ENCODE measurements at regions not wholly inside any gene's neighbourhood (a gene's known extent, or its start where the extent isn't known, plus 50 kb on each side); places are given as distances from the start of the nearest gene placed in this dataset.

GRCh38 chr1:191905781-191906180, 252.5 kb upstream of the RGS18 start:
- H3K36me3 Mint-ChIP-seq, result peaks cover 6% of the 10 kb centered on the region
- H3K4me1 ChIP-seq (ENCODE audit: control insufficient read depth, insufficient read depth, low read length), result no peaks in the 10 kb centered on the region
- H3K27me3 Mint-ChIP-seq (ENCODE audit: low read depth in 2 of 2), result no peaks in the 10 kb centered on the region
- no peak overlapping the region for H3K27ac Mint-ChIP-seq
- no peaks in the 10 kb centered on the region for H3K36me3 ChIP-seq (ENCODE audit: control insufficient read depth, insufficient read depth, low read length)
- ATAC-seq, result no peak
- H3K27ac ChIP-seq (ENCODE audit: low read length), result no peak overlapping the region
- 80% methylated on average over 1 of the region's 1 CpG for WGBS (ENCODE audit: insufficient coverage)
- H3K4me3 Mint-ChIP-seq, result no peak overlapping the region
- no peaks in the 10 kb centered on the region for H3K27me3 ChIP-seq (ENCODE audit: control insufficient read depth, insufficient read depth, low read length)
- no peak for DNase-seq
- intact Hi-C loops (cut with micrococcal nuclease), result no loop called here
- TF ChIP-seq, protein P1, sequence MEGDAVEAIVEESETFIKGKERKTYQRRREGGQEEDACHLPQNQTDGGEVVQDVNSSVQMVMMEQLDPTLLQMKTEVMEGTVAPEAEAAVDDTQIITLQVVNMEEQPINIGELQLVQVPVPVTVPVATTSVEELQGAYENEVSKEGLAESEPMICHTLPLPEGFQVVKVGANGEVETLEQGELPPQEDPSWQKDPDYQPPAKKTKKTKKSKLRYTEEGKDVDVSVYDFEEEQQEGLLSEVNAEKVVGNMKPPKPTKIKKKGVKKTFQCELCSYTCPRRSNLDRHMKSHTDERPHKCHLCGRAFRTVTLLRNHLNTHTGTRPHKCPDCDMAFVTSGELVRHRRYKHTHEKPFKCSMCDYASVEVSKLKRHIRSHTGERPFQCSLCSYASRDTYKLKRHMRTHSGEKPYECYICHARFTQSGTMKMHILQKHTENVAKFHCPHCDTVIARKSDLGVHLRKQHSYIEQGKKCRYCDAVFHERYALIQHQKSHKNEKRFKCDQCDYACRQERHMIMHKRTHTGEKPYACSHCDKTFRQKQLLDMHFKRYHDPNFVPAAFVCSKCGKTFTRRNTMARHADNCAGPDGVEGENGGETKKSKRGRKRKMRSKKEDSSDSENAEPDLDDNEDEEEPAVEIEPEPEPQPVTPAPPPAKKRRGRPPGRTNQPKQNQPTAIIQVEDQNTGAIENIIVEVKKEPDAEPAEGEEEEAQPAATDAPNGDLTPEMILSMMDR (IDR thresholded peaks at IDR 0.05), result no peak
- peaks cover 15% of the 10 kb centered on the region for H3K9me3 ChIP-seq (ENCODE audit: control insufficient read depth, insufficient read depth, low read length)
- no peak overlapping the region for H3K4me3 ChIP-seq (ENCODE audit: low read length)
- H3K9me3 Mint-ChIP-seq, result peaks cover 5 to 10% of the 10 kb centered on the region in 2 donors
- no peaks in the 10 kb centered on the region for H3K4me1 Mint-ChIP-seq

DNA sequence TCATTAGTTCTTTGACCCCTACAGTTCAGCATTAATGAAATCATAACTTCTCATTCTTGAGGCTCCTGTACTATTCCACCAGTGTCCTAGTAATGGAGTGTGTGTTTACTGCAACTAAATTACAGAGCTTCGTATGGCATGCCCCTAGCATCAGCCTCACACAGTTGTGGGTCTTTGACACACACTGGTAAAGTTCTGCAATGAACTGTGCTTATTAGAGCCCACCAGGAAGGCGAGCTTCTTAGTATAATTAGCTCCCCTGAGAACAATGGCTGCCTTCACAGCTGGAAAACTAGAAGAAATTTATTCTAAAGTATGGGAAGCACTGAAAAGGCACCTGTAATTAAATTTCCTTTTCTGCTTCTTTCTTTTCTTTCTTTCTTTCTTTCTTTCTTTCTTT, 251.1 kb upstream of the RGS18 start:
- H3K9me3 ChIP-seq (ENCODE audit: control insufficient read depth, insufficient read depth, low read length), result peaks cover 12% of the 10 kb centered on the region
- Mint-ChIP-seq H3K27ac (no peak overlapping the region), H3K27me3 (ENCODE audit: low read depth in 2 of 2) (no peaks in the 10 kb centered on the region), H3K9me3 (peaks cover 2 to 13% of the 10 kb centered on the region in 2 donors), H3K36me3 (peaks cover 6% of the 10 kb centered on the region), H3K4me1 (no peaks in the 10 kb centered on the region), H3K4me3 (no peak overlapping the region)
- TF ChIP-seq, protein P1 (IDR thresholded peaks at IDR 0.05), result no peak
- no peaks in the 10 kb centered on the region for H3K36me3 ChIP-seq (ENCODE audit: control insufficient read depth, insufficient read depth, low read length)
- H3K4me3 ChIP-seq (ENCODE audit: low read length), result no peak overlapping the region
- WGBS (ENCODE audit: insufficient coverage), result 61% methylated on average over 2 of the region's 2 CpGs
- intact Hi-C loops (cut with micrococcal nuclease), result no loop called here
- ATAC-seq, result no peak
- DNase-seq, result no peak
- H3K27ac ChIP-seq (ENCODE audit: low read length), result no peak overlapping the region
- H3K4me1 ChIP-seq (ENCODE audit: control insufficient read depth, insufficient read depth, low read length), result no peaks in the 10 kb centered on the region
- H3K27me3 ChIP-seq (ENCODE audit: control insufficient read depth, insufficient read depth, low read length), result no peaks in the 10 kb centered on the region

DNA sequence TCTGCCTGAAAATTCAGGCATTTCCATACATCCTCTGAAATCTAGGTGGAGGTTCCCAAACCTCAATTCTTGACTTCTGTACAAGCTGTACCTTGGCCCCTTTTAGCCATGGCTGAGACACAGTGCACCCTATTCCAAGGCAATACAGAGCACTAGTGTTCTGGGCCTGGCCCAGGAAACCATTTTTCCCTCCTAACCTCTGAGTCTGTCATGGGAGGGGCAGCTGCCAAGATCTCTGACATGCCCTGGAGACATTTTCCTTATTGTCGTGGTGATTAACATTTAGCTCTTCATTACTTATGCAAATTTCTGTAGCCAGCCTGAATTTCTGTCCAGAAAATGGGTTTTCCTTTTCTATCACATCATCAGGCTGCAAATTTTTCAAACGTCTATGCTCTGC, 248.0 kb upstream of the RGS18 start:
- ATAC-seq, result no peak
- H3K27me3 ChIP-seq (ENCODE audit: control insufficient read depth, insufficient read depth, low read length), result no peaks in the 10 kb centered on the region
- H3K27ac ChIP-seq (ENCODE audit: low read length), result no peak overlapping the region
- peaks cover 4 to 15% of the 10 kb centered on the region in 2 donors for H3K9me3 Mint-ChIP-seq
- no peak overlapping the region for H3K4me3 ChIP-seq (ENCODE audit: low read length)
- H3K4me1 Mint-ChIP-seq, result no peaks in the 10 kb centered on the region
- H3K9me3 ChIP-seq (ENCODE audit: control insufficient read depth, insufficient read depth, low read length), result peaks cover 12% of the 10 kb centered on the region
- no peaks in the 10 kb centered on the region for H3K36me3 ChIP-seq (ENCODE audit: control insufficient read depth, insufficient read depth, low read length)
- DNase-seq, result no peak
- no peak overlapping the region for H3K4me3 Mint-ChIP-seq
- peaks cover 6% of the 10 kb centered on the region for H3K36me3 Mint-ChIP-seq
- WGBS (ENCODE audit: insufficient coverage), result 81% methylated on average over 2 of the region's 2 CpGs
- no peaks in the 10 kb centered on the region for H3K4me1 ChIP-seq (ENCODE audit: control insufficient read depth, insufficient read depth, low read length)
- intact Hi-C loops (cut with micrococcal nuclease), result no loop called here
- no peak overlapping the region for H3K27ac Mint-ChIP-seq
- H3K27me3 Mint-ChIP-seq (ENCODE audit: low read depth in 2 of 2), result no peaks in the 10 kb centered on the region
- TF ChIP-seq, protein P1 (IDR thresholded peaks at IDR 0.05), result no peak

DNA sequence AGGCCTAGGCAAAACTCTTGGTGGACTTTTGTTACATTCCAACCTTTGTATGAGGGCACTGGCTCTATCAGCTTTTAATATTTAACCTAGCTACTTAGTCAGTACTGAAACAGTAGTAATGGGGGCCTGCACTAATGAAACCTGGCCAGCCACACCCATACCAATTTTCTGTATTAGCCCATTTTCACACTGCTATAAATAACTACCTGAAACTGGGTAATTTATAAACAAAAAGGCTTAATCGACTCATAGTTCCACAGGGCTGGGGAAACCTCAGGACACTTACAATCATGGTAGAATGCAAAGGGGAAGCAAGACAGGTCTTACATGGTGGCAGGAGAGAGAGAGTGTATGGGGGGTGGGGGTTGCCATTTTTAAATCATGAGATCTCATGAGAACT, 245.7 kb upstream of the RGS18 start:
- Mint-ChIP-seq H3K27me3 (ENCODE audit: low read depth in 2 of 2) (no peaks in the 10 kb centered on the region), H3K4me3 (no peak overlapping the region), H3K36me3 (peaks cover 6% of the 10 kb centered on the region), H3K9me3 (peaks cover 4 to 15% of the 10 kb centered on the region in 2 donors), H3K4me1 (no peaks in the 10 kb centered on the region), H3K27ac (no peak overlapping the region)
- Histone ChIP-seq H3K4me3 (ENCODE audit: low read length) (no peak overlapping the region), H3K4me1 (ENCODE audit: control insufficient read depth, insufficient read depth, low read length) (no peaks in the 10 kb centered on the region), H3K9me3 (ENCODE audit: control insufficient read depth, insufficient read depth, low read length) (peaks cover 12% of the 10 kb centered on the region), H3K36me3 (ENCODE audit: control insufficient read depth, insufficient read depth, low read length) (no peaks in the 10 kb centered on the region), H3K27me3 (ENCODE audit: control insufficient read depth, insufficient read depth, low read length) (no peaks in the 10 kb centered on the region), H3K27ac (ENCODE audit: low read length) (no peak overlapping the region)
- TF ChIP-seq, protein P1 (IDR thresholded peaks at IDR 0.05), result no peak
- 100% methylated on average over 1 of the region's 1 CpG for WGBS (ENCODE audit: insufficient coverage)
- DNase-seq (no peak), ATAC-seq (no peak)
- intact Hi-C loops (cut with micrococcal nuclease), result no loop called here

Data from natural killer cell (primary cell).